GM12878 (cell line): ENCODE measurements at regions not wholly inside any gene's neighbourhood (a gene's known extent, or its start where the extent isn't known, plus 50 kb on each side); places are given as distances from the start of the nearest gene placed in this dataset.

Source experiments
- ATAC-seq: fragments of 200-7000 bp; cut with Tn5 transposase; 3 replicates; pipeline ENCODE4 v1.9.1; 2020; ENCODE audit warnings: mild to moderate bottlenecking, moderate library complexity
- BruUV-seq: library from RNA; stranded (reverse); fragments of 400-500 nt; replicated peaks from 2 replicates; lab custom pipeline; 2021; lab: Mats Ljungman, UMichigan
- CTCF ChIA-PET: fragments of 300-600 bp; sonication (Branson Sonifier 250); formaldehyde crosslinking; extraction: SDS; loops from one replicate; lab custom pipeline; 2021; ENCODE audit warnings: inconsistent platforms; lab: Yijun Ruan, JAX
- POLR2A ChIA-PET: fragments of 350-600 bp; formaldehyde crosslinking; extraction: SDS; loops from one replicate; lab custom pipeline; 2021; ENCODE audit warnings: inconsistent platforms; lab: Charles Lee
- RAD21 ChIA-PET: fragments of 300-600 bp; sonication (Branson Sonifier 250); formaldehyde crosslinking; loops from one replicate; lab custom pipeline; 2023; ENCODE audit warnings: antibody characterized with exemption; ENCODE audit not compliant: unreplicated experiment; lab: Charles Lee
- SMC1A ChIA-PET: fragments of 300-600 bp; sonication (Branson Sonifier 250); formaldehyde crosslinking; loops from one replicate; lab custom pipeline; 2023; ENCODE audit not compliant: unreplicated experiment, uncharacterized antibody; lab: Charles Lee
- DNase-seq: peaks from one replicate; pipeline ENCODE4 v3.0.0-alpha.2; 2011; ENCODE audit warnings: low read depth, low spot score
- FAIRE-seq: peaks from 3 replicates; lab custom pipeline; 2011; peaks lifted over from hg19 to GRCh38; lab: Jason Lieb, UNC
- H2AFZ ChIP-seq: 2 replicates; pipeline ENCODE4 v1.6.0; 2011; ENCODE audit warnings: low read depth, low read length, control low read depth; ENCODE audit not compliant: control insufficient read depth
- H3K27ac ChIP-seq: 2 replicates; pipeline ENCODE4 v1.5.1; 2011; ENCODE audit warnings: control low read depth; ENCODE audit not compliant: control insufficient read depth, insufficient read depth
- H3K27me3 ChIP-seq, 2 experiments: replicated peaks in 1 of 2; 2 replicates each; pipeline versions ENCODE4 v1.6.0 to v1.6.1; 2011; ENCODE audit warnings: low read length in 1 of 2; ENCODE audit not compliant: control insufficient read depth in 2 of 2, insufficient read depth in 2 of 2
- H3K36me3 ChIP-seq, 2 experiments: 2 replicates each; pipeline ENCODE4 v1.5.1; 2011; ENCODE audit warnings: low read length in 1 of 2; ENCODE audit not compliant: control insufficient read depth in 2 of 2, insufficient read depth in 2 of 2
- H3K4me1 ChIP-seq: 2 replicates; pipeline ENCODE4 v1.6.1; 2011; ENCODE audit warnings: mild to moderate bottlenecking, low read length, moderate library complexity, mixed read lengths; ENCODE audit not compliant: control insufficient read depth, insufficient read depth
- H3K4me2 ChIP-seq: 2 replicates; pipeline ENCODE4 v1.6.0; 2011; ENCODE audit warnings: control low read depth; ENCODE audit not compliant: control insufficient read depth, insufficient read depth
- H3K4me3 ChIP-seq: fragments of 200-600 bp; sonication (generic); 2 replicates; pipeline ENCODE4 v1.5.1; 2016
- H3K79me2 ChIP-seq: 2 replicates; pipeline ENCODE4 v1.6.0; 2011; ENCODE audit warnings: low read length; ENCODE audit not compliant: control insufficient read depth, insufficient read depth
- H3K9ac ChIP-seq: 2 replicates; pipeline ENCODE4 v1.8.0; 2011; ENCODE audit warnings: low read length, control low read depth, mixed read lengths; ENCODE audit not compliant: control insufficient read depth, insufficient read depth
- H3K9me3 ChIP-seq: replicated peaks from 3 replicates; pipeline ENCODE4 v1.5.1; 2011; ENCODE audit warnings: mild to moderate bottlenecking, low read length; ENCODE audit not compliant: control insufficient read depth, insufficient read depth
- H4K20me1 ChIP-seq: 2 replicates; pipeline ENCODE4 v1.6.0; 2011; ENCODE audit not compliant: control insufficient read depth, insufficient read depth
- BCL11A ChIP-seq: IDR thresholded peaks from 2 replicates; pipeline ENCODE4 v1.6.1; 2011; ENCODE audit warnings: low read depth, low read length
- CHD4 ChIP-seq: fragments of 200-600 bp; sonication (generic); IDR thresholded peaks from 2 replicates; pipeline ENCODE4 v1.6.1; 2016; ENCODE audit warnings: mild to moderate bottlenecking
- MTA2 ChIP-seq: fragments of 450-650 bp; IDR thresholded peaks from 2 replicates; pipeline ENCODE4 v1.6.1; 2016; ENCODE audit warnings: low read depth, mild to moderate bottlenecking, moderate library complexity
- NFIC ChIP-seq: IDR thresholded peaks from 2 replicates; pipeline ENCODE4 v1.6.1; 2012; ENCODE audit warnings: low read depth, mild to moderate bottlenecking, inconsistent platforms, low read length, moderate library complexity
- NFYB ChIP-seq: IDR thresholded peaks from 2 replicates; pipeline ENCODE4 v1.6.1; 2011; ENCODE audit warnings: low read depth, mild to moderate bottlenecking, low read length, improper control_type of control experiment, moderate library complexity; ENCODE audit not compliant: insufficient read depth
- PML ChIP-seq: IDR thresholded peaks from 2 replicates; pipeline ENCODE4 v1.6.1; 2012; ENCODE audit warnings: low read length, inconsistent platforms
- RUNX3 ChIP-seq: IDR thresholded peaks from 2 replicates; pipeline ENCODE4 v1.6.1; 2012; ENCODE audit warnings: low read length, inconsistent platforms
- SKIL ChIP-seq: fragments of 450-650 bp; IDR thresholded peaks from 2 replicates; pipeline ENCODE4 v1.6.1; 2017; ENCODE audit warnings: mild to moderate bottlenecking, low read depth, inconsistent platforms; ENCODE audit not compliant: poor library complexity, severe bottlenecking
- SMAD1 ChIP-seq: fragments of 450-650 bp; IDR thresholded peaks from 2 replicates; pipeline ENCODE4 v1.6.1; 2018; ENCODE audit warnings: mild to moderate bottlenecking, low read depth; ENCODE audit not compliant: partially characterized antibody
- SUZ12 ChIP-seq: fragments of 200-600 bp; sonication (generic); IDR thresholded peaks from one replicate; pipeline ENCODE4 v1.6.1; 2018; ENCODE audit warnings: antibody characterized with exemption, mild to moderate bottlenecking; ENCODE audit not compliant: unreplicated experiment
- ZNF24 ChIP-seq: fragments of 450-650 bp; IDR thresholded peaks from 2 replicates; pipeline ENCODE4 v1.6.1; 2017; ENCODE audit warnings: antibody characterized with exemption, mild to moderate bottlenecking
- WGBS: methylation state at CpG from one replicate; pipeline ENCODE4 v1.1.6; 2016; ENCODE audit warnings: low lambda C conversion rate; ENCODE audit not compliant: insufficient replicate concordance, insufficient coverage; ENCODE audit errors: missing lambda C conversion rate; 5-methylcytosine and 5-hydroxymethylcytosine counted together
- in situ Hi-C: fragments of 300-500 bp; cut with MboI; formaldehyde crosslinking; loops from 9 replicates; pipeline ENCODE4 v1.14.3; 2018; ENCODE audit warnings: mixed read lengths
- intact Hi-C: fragments of 100-400 bp; cut with micrococcal nuclease; formaldehyde crosslinking; loops from one replicate; pipeline ENCODE4 v1.14.2; 2022; ENCODE audit not compliant: unreplicated experiment

GRCh38 chr13:106210324-106210723 is 325.1 kb downstream of the EFNB2 start:
- no peak overlapping the region for H3K4me3 ChIP-seq
- no peaks in the 10 kb centered on the region for H3K27me3 ChIP-seq
- POLR2A ChIA-PET = no interaction called here
- H4K20me1 ChIP-seq = no peaks in the 10 kb centered on the region
- no peak overlapping the region for H3K4me2 ChIP-seq
- no peaks in the 10 kb centered on the region for H3K9me3 ChIP-seq
- H3K27ac ChIP-seq = no peak overlapping the region
- no peaks in the 10 kb centered on the region for H3K79me2 ChIP-seq
- no peak overlapping the region for H2AFZ ChIP-seq
- intact Hi-C loops (no loop called here), in situ Hi-C loops (no loop called here)
- SMC1A ChIA-PET = no interaction called here
- no peak for ATAC-seq
- CTCF ChIA-PET = no interaction called here
- H3K4me1 ChIP-seq = no peaks in the 10 kb centered on the region
- FAIRE-seq = no peak
- 28% methylated on average over 3 of the region's 3 CpGs for WGBS
- no TSS peak for BruUV-seq
- no peak for DNase-seq
- no peak for TF ChIP-seq ZNF24
- TF ChIP-seq SMAD1 = no peak
- no peak for TF ChIP-seq SUZ12
- no peak for TF ChIP-seq CHD4
- TF ChIP-seq NFYB = no peak
- no peak for TF ChIP-seq RUNX3
- no peak overlapping the region for H3K9ac ChIP-seq
- RAD21 ChIA-PET = no interaction called here
- no peaks in the 10 kb centered on the region for H3K36me3 ChIP-seq

- no TSS peak for BruUV-seq
- intact Hi-C loops = no loop called here
- Histone ChIP-seq H3K9ac (no peak overlapping the region), H3K9me3 (no peaks in the 10 kb centered on the region), H3K4me2 (no peak overlapping the region), H3K4me3 (no peak overlapping the region), H3K27me3 (no peaks in the 10 kb centered on the region), H3K36me3 (no peaks in the 10 kb centered on the region), H3K4me1 (no peaks in the 10 kb centered on the region), H3K27ac (no peak overlapping the region), H3K79me2 (no peaks in the 10 kb centered on the region)
- ChIA-PET RAD21 (no interaction called here), CTCF (no interaction called here)
- ATAC-seq = no peak
- WGBS = 0% methylated on average over 2 of the region's 2 CpGs
- no peak for DNase-seq
- in situ Hi-C loops = no loop called here
- TF ChIP-seq NFIC (no peak), BCL11A (no peak), MTA2 (no peak), PML (no peak), SKIL (no peak)
- TF ChIP-seq, all 136 proteins: peak for 0
- ChIA-PET POLR2A (no interaction called here), SMC1A (no interaction called here)
- no peaks in the 10 kb centered on the region for H4K20me1 ChIP-seq
- H2AFZ ChIP-seq = no peak overlapping the region
- no peak for FAIRE-seq
Observed at GRCh38 chr13:106205871-106206270, 329.6 kb downstream of the EFNB2 start.
